ENCODE measurements at regions not wholly inside any gene's neighbourhood (a gene's known extent, or its start where the extent isn't known, plus 50 kb on each side); places are given as distances from the start of the nearest gene placed in this dataset.

DNA sequence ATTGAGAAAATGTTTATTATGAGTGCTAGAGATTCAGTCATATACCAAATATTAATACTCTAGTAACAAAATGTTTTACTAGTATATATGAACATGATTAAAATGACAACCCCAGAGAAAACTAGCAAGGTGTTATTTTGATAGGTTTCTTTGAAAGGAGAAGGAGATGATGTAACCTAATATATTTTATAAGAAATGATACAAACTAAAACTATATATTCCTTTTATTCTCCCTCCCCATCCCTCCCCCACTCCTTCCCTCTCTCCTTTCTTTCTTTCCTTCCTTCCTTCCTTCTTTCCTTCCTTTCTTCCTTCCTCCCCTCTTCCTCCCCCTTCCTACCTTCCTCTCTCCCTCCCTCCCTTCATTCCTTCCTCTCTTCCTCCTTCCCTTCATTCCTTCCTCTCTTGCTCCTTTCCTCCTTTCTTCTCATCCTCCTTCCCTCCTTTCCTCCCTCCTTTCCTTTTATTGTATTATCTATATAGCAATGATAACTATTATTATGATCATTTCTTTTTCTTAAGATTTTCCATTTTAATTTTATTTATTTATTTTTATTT, 215.3 kb upstream of the MEF2C start:
- no peak for TF ChIP-seq POLR2A (IDR thresholded peaks at IDR 0.05)
- TF ChIP-seq, protein P1, sequence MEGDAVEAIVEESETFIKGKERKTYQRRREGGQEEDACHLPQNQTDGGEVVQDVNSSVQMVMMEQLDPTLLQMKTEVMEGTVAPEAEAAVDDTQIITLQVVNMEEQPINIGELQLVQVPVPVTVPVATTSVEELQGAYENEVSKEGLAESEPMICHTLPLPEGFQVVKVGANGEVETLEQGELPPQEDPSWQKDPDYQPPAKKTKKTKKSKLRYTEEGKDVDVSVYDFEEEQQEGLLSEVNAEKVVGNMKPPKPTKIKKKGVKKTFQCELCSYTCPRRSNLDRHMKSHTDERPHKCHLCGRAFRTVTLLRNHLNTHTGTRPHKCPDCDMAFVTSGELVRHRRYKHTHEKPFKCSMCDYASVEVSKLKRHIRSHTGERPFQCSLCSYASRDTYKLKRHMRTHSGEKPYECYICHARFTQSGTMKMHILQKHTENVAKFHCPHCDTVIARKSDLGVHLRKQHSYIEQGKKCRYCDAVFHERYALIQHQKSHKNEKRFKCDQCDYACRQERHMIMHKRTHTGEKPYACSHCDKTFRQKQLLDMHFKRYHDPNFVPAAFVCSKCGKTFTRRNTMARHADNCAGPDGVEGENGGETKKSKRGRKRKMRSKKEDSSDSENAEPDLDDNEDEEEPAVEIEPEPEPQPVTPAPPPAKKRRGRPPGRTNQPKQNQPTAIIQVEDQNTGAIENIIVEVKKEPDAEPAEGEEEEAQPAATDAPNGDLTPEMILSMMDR (IDR thresholded peaks at IDR 0.05): no peak
